Activated CD4-positive, alpha-beta T cell treated with anti-CD3 and anti-CD28 coated beads, Interleukin-2, amount 50 U/mL, for 16 hours (primary cell): ENCODE measurements at regions not wholly inside any gene's neighbourhood (a gene's known extent, or its start where the extent isn't known, plus 50 kb on each side); places are given as distances from the start of the nearest gene placed in this dataset.

Experiments used
- DNase-seq: peaks from one replicate; pipeline ENCODE4 v3.0.0-alpha.2; 2020

DNA sequence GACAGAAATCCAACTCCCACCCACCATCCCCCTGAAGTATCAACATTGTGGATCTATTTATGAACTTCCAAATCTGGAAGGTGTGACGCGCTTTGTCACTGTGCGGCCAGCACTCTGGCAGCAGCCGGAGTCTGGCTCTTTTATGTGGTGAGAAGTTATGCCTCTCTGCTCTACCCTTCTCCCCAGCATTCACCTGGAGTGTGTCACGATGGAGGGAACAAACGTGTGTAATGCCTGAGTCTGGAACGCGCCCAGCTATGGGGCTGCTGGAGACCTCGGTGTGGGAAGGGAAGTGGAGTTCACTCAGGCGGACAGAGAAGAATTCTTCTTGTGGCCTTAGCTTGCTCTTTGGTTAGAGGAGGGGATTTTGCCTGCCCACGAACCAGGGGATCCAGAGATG, 222.1 kb upstream of the RPL34 start:
- no peak for DNase-seq

- DNase-seq = no peak
Observed at GRCh38 chr4:108397850-108398249, 222.5 kb upstream of the RPL34 start.

GRCh38 chr4:108396900-108397497, 223.4 kb upstream of the RPL34 start:
- DNase-seq = no peak

DNA sequence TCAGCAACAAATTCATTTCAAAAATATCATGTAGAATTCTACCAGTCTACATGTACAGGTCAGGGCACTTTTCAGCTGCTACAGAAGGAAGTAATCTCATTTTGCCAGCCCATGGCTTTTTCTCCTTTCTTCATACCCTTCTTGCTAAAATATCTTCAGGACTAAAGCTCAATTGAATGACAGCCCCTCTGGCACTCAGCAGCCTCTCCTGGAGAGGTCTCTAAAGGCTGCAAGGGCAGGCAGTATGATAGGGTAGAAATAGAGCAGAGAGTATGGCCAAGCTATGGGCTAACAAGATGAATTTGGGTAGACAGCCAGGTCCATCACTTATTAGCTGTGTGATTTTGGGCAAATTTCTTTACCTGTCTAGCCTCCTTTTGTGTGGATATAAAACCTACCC, 224.6 kb upstream of the RPL34 start:
- DNase-seq = no peak

DNA sequence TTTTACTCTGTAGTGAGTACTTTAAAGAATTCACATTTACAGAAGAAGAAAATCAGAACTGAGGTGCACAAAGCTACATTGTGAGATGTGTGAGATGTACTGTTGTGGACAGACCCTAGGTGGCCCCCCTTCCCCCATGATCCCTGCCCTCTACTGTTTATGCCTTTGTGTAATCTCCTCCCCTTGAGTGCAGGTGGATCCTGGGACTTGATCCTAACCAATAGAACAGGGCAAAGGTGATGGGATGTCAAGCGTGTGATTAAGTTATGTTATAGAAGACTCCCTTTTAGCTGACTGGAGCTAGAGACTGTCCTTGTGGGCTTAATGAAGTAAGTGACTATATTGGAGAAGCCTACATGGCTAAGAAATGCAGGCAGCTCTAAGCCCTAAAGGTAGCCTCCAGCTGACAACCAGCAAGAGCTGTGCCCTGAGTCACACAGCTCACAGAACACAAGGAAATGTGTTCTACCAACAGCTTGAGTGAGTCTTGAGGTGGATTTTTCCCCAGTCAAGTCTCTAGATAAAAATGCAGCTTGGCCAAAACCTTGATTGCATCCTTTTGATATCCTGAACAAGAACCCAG, 225.2 kb upstream of the LEF1 start:
- DNase-seq = no peak

DNA sequence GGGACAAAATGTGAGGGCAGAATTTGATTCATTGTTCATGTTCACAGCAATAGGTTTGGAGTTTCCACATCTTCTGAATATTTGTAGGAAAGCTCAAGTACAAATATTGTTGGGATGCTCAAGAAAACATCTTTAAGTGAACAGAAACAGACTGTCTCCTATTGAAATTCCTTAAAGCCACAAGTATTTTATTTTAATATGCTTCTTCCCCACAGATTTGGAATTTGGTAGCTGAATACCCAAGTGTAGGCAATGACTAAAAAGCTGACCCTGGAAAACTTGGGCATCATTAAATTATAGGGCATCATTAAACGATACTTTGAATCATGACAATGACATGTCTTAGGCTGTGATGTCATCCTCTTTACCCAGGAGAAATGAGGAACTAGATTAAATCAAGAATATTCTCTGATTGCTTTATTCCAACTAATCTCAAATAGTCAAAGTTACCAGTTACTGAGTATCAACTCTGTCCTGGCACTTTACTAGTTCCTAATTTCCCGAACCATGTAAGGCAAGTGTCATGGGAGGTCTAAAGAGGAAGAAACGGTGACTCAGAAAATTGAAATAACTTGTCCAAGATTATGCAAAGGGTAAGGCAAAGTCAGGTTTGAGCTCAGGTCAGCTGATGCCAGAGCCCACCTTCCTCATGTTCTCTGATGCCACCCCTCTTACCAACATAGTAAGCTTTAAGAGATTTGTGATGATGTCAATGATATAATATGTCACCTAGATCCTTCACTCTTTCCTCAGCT, 223.1 kb upstream of the LEF1 start:
- no peak for DNase-seq

DNA sequence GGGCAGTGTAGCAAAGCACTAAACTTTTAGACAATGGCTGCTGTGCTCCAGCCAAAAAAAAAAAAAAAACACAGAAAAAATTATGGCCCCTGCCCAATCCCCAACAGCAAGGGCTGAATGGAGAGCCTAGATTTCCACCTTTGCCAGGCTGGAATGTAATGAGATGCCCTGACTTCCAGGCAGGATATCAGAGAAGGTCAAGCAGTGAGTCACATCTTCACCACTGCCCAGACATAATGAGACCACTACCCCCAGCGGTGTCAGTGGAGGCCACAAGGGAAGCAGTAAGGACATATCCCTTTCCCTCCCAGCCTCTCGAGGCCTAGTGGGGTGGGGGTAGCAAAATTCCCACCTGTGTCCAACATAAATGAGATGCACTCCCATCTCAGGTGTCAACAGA, 216.3 kb upstream of the LEF1 start:
- no peak for DNase-seq

DNA sequence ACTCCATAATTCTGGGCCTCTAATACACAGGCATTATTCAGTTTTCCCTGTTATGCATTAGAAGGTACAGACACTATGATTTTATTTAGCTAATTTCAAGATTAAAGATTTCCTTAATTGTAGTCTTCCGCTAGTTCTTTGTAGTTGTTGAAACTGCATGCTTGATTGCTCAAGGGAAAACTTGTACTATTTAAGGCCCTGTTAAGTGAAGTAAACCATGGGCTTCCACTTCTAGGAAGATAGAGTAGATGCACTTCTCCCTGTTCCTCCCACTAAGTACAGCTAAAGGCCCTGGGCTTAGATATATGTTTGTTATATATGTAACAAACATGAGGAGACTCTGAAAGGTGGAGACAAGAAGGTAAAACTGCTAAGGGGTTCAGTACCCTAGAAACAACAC, 215.8 kb upstream of the LEF1 start:
- DNase-seq = no peak

DNA sequence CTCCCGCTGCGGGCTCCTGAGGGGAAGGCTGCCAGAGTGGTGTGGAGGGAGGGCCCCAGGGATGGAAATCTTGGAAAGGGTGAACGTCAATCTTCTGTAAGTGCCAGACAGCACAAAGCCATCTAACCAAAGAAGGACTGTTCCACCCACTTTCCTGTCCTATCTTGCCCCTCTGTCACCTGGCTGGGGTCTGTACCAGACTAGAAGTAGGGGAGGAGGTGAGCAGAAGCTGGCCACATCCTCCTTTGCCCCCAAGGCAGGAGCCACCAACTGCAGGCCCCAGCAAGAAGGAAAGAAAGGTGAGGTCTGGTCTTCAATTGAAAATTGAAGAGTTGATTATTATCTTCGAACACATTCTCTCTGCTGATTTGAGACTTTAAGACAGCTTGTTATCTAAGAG, 214.4 kb upstream of the LEF1 start:
- DNase-seq = no peak

- no peak for DNase-seq
Observed at GRCh38 chr4:108382751-108383150, 214.0 kb upstream of the LEF1 start.

DNA sequence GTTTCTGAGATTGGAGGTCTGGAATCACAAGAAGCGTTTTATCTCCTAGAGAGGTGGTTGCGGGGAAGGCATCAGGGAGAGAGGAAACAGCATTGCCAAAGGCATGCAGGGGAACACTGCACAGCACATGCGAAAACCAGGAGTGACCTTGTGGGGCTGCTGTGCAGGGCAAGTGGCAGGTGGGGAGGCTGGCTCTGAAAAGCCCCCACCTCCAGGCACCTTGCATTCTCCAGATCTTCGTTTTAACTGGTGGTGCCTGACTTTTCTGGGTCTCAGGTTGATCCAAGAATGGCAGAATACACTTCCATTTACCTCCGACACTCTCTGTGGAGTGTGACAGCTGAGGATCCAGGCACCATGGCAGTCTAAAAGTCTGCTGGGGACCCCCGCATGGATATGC, 209.4 kb upstream of the LEF1 start:
- no peak for DNase-seq

DNA sequence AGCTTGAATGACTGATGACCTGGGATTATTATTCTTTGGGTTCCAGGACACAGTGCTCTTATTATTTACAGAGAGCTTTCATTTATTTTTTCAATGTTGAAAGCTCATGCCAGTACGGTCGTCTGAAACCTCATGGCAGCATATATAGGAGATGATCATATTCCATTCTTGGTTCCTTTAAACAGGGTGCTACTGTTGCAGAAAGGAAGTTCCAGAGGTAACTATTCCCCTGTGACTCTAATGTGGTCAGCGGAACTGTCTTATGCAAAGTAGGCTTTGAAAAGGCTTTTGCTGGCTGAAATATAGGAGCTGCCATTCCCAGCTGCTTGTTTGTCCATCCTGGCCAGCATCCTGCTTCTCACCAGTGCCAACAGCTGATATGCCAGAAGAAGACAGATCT, 208.3 kb upstream of the LEF1 start:
- no peak for DNase-seq

DNA sequence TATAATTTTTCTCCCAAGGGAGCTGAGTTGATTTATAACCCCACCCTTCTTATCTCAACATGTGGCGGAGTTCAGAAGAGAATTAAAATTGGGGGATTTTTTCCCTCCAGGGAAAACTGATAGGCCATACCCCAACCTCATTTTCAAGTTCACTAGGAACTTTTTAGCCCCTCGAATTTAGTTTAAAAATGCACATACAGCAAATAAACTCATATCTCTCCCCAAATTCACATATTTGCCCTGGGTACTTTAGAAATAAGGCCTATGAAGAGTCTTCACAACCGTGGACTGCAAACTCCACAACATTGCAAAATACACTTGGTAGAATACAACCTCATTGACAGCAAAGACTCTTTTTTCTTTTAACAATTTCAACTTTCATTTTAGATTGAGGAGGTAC, 206.7 kb upstream of the LEF1 start:
- DNase-seq = no peak

DNA sequence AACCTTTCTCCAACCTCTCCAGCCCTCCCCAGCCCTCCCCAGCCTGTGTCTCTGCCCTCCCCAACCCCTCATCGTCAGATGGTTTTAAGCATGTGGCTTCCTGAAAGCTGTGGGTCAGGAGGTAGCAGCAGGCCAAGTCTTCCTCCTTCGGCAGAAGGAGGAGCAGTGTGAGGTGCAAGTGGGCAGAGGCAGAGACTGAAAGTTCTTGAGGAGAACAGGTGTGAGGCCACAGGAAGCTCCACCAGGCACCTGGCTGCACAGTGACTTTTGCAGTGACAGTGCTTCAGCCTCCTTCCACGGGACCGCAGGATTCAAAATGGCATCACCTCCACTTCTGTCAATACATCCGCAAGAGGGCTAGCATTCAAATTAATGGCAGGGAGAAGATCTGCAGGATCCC, 203.9 kb upstream of the LEF1 start:
- no peak for DNase-seq

- no peak for DNase-seq
Observed at GRCh38 chr4:108371282-108371681, 202.6 kb upstream of the LEF1 start.

- DNase-seq = no peak
Observed at GRCh38 chr4:108370291-108371141, 201.8 kb upstream of the LEF1 start.

DNA sequence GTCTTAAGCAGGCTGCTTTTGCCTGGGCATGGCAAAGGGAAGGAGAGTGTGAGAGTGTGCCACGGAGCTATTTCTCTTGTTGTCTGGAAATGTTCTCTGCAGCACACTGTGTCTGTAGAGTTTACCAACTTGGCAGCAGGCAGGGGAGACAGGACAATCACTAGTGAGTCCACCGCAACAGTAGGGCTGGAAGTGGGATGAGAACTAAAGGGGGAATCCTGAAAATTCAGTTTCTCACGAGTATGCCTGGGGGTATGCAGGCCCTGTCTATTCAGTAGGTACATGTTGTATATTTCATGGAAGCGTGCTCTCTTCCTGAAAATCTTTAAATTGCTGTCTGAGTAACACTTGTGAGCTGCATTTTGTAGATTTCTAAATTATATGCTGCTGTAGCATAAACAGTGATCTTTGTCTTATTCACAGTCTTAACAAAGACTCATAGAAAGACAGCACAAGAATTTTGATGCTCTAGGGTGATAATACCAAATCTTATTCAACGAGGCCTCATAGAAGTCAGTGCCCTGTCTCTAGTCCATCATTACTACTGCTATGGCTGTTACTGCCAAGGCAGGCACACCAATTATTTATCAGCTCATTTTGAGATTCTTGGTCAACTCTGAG, 200.4 kb upstream of the LEF1 start:
- no peak for DNase-seq

DNA sequence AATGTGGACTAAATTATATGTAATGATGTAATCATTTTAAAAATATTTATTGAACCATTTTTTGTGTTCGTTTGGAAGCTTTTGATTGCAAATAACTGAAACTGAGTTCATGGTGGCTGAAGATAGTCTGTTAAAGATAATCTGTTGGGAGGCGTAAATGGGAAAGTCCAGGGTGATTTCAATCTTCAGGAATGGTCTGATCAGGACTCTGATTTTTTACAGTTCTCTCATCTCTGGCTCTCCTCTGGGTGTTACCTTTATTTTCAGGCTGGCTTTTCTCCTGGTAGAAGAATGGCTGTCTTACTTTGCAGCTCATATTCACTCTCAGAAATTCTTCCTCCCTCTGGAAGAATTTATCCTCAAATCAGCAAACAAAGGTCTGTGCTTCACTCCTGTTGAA, 199.0 kb upstream of the LEF1 start:
- DNase-seq = no peak

GRCh38 chr4:108366716-108367115, 198.0 kb upstream of the LEF1 start:
- DNase-seq = no peak

DNA sequence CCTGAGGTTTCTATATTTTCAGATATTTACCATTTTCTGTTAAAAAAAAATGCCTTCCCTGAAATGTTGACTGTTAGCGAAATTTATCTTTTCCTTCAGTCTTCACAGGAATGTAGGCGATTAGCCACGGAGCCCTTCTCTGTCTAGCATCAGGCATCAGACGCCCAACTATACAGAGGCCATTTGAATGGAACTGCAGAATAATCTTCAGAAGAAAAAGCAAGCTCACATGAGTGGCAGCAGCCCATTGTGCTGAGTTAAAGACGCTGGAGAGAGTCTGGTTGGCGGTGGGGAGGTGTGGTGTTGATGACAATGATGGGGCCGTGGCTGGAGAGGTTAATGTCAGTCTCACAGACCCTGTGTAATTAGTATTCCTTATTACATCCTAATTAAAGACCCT, 196.8 kb upstream of the LEF1 start:
- DNase-seq = no peak

GRCh38 chr4:108361886-108362285, 193.2 kb upstream of the LEF1 start:
- DNase-seq = peak; percentile 24

DNA sequence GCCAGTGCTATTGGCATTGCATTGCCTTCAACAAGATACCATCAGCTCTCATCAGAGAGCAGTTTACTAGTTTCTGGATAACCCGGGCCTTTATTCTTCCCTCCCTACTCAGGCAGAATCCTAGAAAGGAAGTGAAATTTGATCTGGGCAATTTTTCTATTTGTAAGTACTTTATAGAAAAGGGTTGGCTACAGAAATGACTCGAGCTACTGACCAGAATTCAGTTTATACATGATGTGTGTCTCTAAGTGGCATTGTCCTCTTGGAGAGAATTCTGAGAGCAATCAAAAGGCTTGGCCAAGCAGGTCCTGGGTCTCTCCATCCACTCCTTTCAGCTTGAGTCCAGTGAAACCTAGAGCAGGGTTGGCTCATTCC, 192.7 kb upstream of the LEF1 start:
- DNase-seq = no peak

DNA sequence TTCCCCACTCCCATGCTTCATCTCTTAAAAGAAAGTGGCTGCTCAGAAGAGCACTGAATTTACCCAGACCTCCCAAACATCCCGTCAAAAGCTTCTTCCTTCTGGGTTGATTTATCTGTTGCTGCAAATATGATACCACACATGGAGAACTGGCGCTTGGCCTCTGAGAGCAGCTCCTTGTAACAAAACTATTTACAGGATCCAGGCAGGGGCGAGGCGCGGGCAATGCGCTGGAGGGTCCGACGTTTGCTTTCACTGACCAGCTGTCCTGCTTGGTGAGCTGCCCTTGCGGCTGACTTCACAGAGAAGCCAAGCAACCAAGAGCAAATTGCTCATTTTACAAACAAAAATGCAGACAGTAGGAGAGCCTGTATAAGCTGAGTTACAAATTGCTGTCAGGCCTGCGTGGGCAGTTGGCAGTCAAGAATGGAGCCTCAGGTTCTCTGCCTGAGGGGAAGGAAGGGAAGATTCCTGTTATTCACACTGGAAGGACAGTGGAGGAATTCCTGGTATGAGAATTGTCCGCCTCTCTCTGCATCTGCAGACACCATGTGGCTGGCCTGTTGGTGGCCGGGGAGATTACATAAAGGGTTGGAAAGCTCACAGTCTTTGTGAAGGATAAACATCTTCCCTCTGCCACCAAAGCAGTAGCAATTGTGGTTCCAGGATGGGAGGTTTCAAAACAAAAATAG, 192.2 kb upstream of the LEF1 start:
- DNase-seq = no peak
